NCI-H1105 treated with DMSO at 0.1 percent for 48 hours (cell line): ENCODE measurements at regions not wholly inside any gene's neighbourhood (a gene's known extent, or its start where the extent isn't known, plus 50 kb on each side); places are given as distances from the start of the nearest gene placed in this dataset.

Source experiments
- DNase-seq: peaks from one replicate; lab custom pipeline; 2025; lab: John Stamatoyannopoulos, UW

- no peak for DNase-seq
Measured at GRCh38 chr7:53518319-53518718, 482.9 kb downstream of the POM121L12 start.

- no peak for DNase-seq
Measured at GRCh38 chr7:53520841-53521240, 485.4 kb downstream of the POM121L12 start.

- DNase-seq, result peak; percentile 36
Measured at GRCh38 chr7:53521638-53522184, 486.3 kb downstream of the POM121L12 start.

GRCh38 chr7:53539558-53539957 is 504.1 kb downstream of the POM121L12 start:
- no peak for DNase-seq

GRCh38 chr7:53541475-53541874 is 506.0 kb downstream of the POM121L12 start:
- no peak for DNase-seq

GRCh38 chr7:53542157-53542556 is 506.7 kb downstream of the POM121L12 start:
- no peak for DNase-seq
